ENCODE measurements at regions not wholly inside any gene's neighbourhood (a gene's known extent, or its start where the extent isn't known, plus 50 kb on each side); places are given as distances from the start of the nearest gene placed in this dataset.
"Not testable (repeated sequence)": the region's sequence is repeated elsewhere in the genome, so short reads cannot be mapped to it uniquely, and the experiment has no call there.

GRCh38 chr2:21822505-21822904, 698.7 kb downstream of the TDRD15 start:
- no peak for DNase-seq
- intact Hi-C loops (cut with DNase I): no loop called here
- no peak for ATAC-seq (ENCODE audit: poor library complexity)

- intact Hi-C loops (cut with DNase I): no loop called here
- ATAC-seq (ENCODE audit: poor library complexity) (no peak), DNase-seq (no peak)
Observed at GRCh38 chr2:21833767-21834166, 710.0 kb downstream of the TDRD15 start.

GRCh38 chr2:21836261-21836660, 712.5 kb downstream of the TDRD15 start:
- intact Hi-C loops (cut with DNase I): no loop called here
- no peak for DNase-seq
- ATAC-seq (ENCODE audit: poor library complexity): no peak

- intact Hi-C loops (cut with DNase I): no loop called here
- DNase-seq: no peak
- ATAC-seq (ENCODE audit: poor library complexity): no peak
Observed at GRCh38 chr2:21836719-21837118, 713.0 kb downstream of the TDRD15 start.

GRCh38 chr2:21837168-21837960, 713.6 kb downstream of the TDRD15 start:
- intact Hi-C loops (cut with DNase I): no loop called here
- ATAC-seq (ENCODE audit: poor library complexity) (no peak), DNase-seq (no peak)

- DNase-seq (no peak), ATAC-seq (ENCODE audit: poor library complexity) (no peak)
- intact Hi-C loops (cut with DNase I): no loop called here
Observed at GRCh38 chr2:21841341-21841740, 717.6 kb downstream of the TDRD15 start.

GRCh38 chr2:21850367-21850766, 726.6 kb downstream of the TDRD15 start:
- intact Hi-C loops (cut with DNase I); ATAC-seq (ENCODE audit: poor library complexity); DNase-seq: not testable (repeated sequence)

- DNase-seq (no peak), ATAC-seq (ENCODE audit: poor library complexity) (no peak)
- intact Hi-C loops (cut with DNase I): no loop called here
Observed at GRCh38 chr2:21854938-21855337, 731.2 kb downstream of the TDRD15 start.

GRCh38 chr2:21856708-21857107, 732.9 kb downstream of the TDRD15 start:
- no peak for DNase-seq
- no peak for ATAC-seq (ENCODE audit: poor library complexity)
- intact Hi-C loops (cut with DNase I): no loop called here

- intact Hi-C loops (cut with DNase I): no loop called here
- no peak for ATAC-seq (ENCODE audit: poor library complexity)
- no peak for DNase-seq
Observed at GRCh38 chr2:21860907-21861306, 737.1 kb downstream of the TDRD15 start.

- ATAC-seq (ENCODE audit: poor library complexity): no peak
- intact Hi-C loops (cut with DNase I): no loop called here
Observed at GRCh38 chr2:21866316-21866715, 742.5 kb downstream of the TDRD15 start.

GRCh38 chr2:21887881-21888280, 764.1 kb downstream of the TDRD15 start:
- DNase-seq: no peak
- intact Hi-C loops (cut with DNase I): no loop called here
- ATAC-seq (ENCODE audit: poor library complexity): no peak

More at GRCh38 chr2:21866316-21866715, 742.5 kb downstream of the TDRD15 start:
- no peak for DNase-seq

- intact Hi-C loops (cut with DNase I): no loop called here
- DNase-seq: no peak
- no peak for ATAC-seq (ENCODE audit: poor library complexity)
Observed at GRCh38 chr2:21890041-21890440, 766.3 kb downstream of the TDRD15 start.

- DNase-seq (no peak), ATAC-seq (ENCODE audit: poor library complexity) (no peak)
- intact Hi-C loops (cut with DNase I): no loop called here
Observed at GRCh38 chr2:21890716-21891115, 766.9 kb downstream of the TDRD15 start.

- intact Hi-C loops (cut with DNase I): no loop called here
- ATAC-seq (ENCODE audit: poor library complexity) (no peak), DNase-seq (no peak)
Observed at GRCh38 chr2:21891191-21891590, 767.4 kb downstream of the TDRD15 start.

GRCh38 chr2:21892140-21892539, 768.4 kb downstream of the TDRD15 start:
- DNase-seq (peak; percentile 22), ATAC-seq (ENCODE audit: poor library complexity) (no peak)
- intact Hi-C loops (cut with DNase I): no loop called here

- intact Hi-C loops (cut with DNase I): no loop called here
- no peak for DNase-seq
Observed at GRCh38 chr2:21895200-21895599, 771.4 kb downstream of the TDRD15 start.

GRCh38 chr2:21908712-21909380, 785.1 kb downstream of the TDRD15 start:
- ATAC-seq (ENCODE audit: poor library complexity); DNase-seq; intact Hi-C loops (cut with DNase I): not testable (repeated sequence)

More at GRCh38 chr2:21895200-21895599, 771.4 kb downstream of the TDRD15 start:
- no peak for ATAC-seq (ENCODE audit: poor library complexity)

- DNase-seq: no peak
- intact Hi-C loops (cut with DNase I): no loop called here
- no peak for ATAC-seq (ENCODE audit: poor library complexity)
Observed at GRCh38 chr2:21910832-21911507, 787.2 kb downstream of the TDRD15 start.

- ATAC-seq (ENCODE audit: poor library complexity): no peak
- intact Hi-C loops (cut with DNase I): no loop called here
- no peak for DNase-seq
Observed at GRCh38 chr2:21912405-21912804, 788.6 kb downstream of the TDRD15 start.

All from Right ventricle myocardium superior (tissue), 1 donor.